GM23338 (cell line): ENCODE measurements at regions not wholly inside any gene's neighbourhood (a gene's known extent, or its start where the extent isn't known, plus 50 kb on each side); places are given as distances from the start of the nearest gene placed in this dataset.

Source experiments
- ATAC-seq: fragments of 200-7000 bp; cut with Tn5 transposase; 3 replicates; pipeline ENCODE4 v1.9.1; 2020
- DNase-seq: peaks from one replicate; pipeline ENCODE4 v3.0.0-alpha.2; 2015; ENCODE audit warnings: low spot score
- H2AFZ ChIP-seq: fragments of 200-600 bp; sonication (generic); 2 replicates; pipeline ENCODE4 v1.8.0; 2016; ENCODE audit warnings: antibody characterized with exemption, mild to moderate bottlenecking, moderate library complexity
- H3F3A ChIP-seq: fragments of 200-600 bp; sonication (generic); replicated peaks from 2 replicates; pipeline ENCODE4 v1.8.0; 2017; ENCODE audit warnings: antibody characterized with exemption, mixed run types, low read depth
- H3K27ac ChIP-seq: fragments of 200-600 bp; sonication (generic); 2 replicates; pipeline ENCODE4 v1.6.1; 2016; ENCODE audit warnings: low read depth
- H3K27me3 ChIP-seq: fragments of 200-600 bp; sonication (generic); 2 replicates; pipeline ENCODE4 v1.8.0; 2016; ENCODE audit warnings: mild to moderate bottlenecking, mixed run types, moderate library complexity; ENCODE audit not compliant: insufficient read depth
- H3K36me3 ChIP-seq: fragments of 200-600 bp; sonication (generic); 2 replicates; pipeline ENCODE4 v1.8.0; 2016; ENCODE audit warnings: mild to moderate bottlenecking; ENCODE audit not compliant: insufficient read depth
- H3K4me1 ChIP-seq: fragments of 200-600 bp; sonication (generic); 2 replicates; pipeline ENCODE4 v1.8.0; 2016; ENCODE audit warnings: mild to moderate bottlenecking, moderate library complexity; ENCODE audit not compliant: insufficient read depth
- H3K4me2 ChIP-seq: fragments of 200-600 bp; sonication (generic); 2 replicates; pipeline ENCODE4 v1.7.1; 2017; ENCODE audit warnings: mixed run types
- H3K4me3 ChIP-seq: fragments of 200-600 bp; sonication (generic); 2 replicates; pipeline ENCODE4 v1.6.1; 2016; ENCODE audit warnings: mixed run types
- H3K79me2 ChIP-seq: fragments of 200-600 bp; sonication (generic); replicated peaks from 2 replicates; pipeline ENCODE4 v1.8.0; 2017; ENCODE audit warnings: mild to moderate bottlenecking; ENCODE audit not compliant: insufficient read depth
- H3K9me2 ChIP-seq: fragments of 200-600 bp; sonication (generic); 2 replicates; pipeline ENCODE4 v1.8.0; 2017; ENCODE audit not compliant: insufficient read depth
- H4K20me1 ChIP-seq: fragments of 200-600 bp; sonication (generic); replicated peaks from 2 replicates; pipeline ENCODE4 v1.8.0; 2017; ENCODE audit warnings: mild to moderate bottlenecking; ENCODE audit not compliant: insufficient read depth
- H3K27ac Mint-ChIP-seq: 2 replicates; pipeline ENCODE4 v1.8.0; 2020; ENCODE audit warnings: inconsistent platforms, mild to moderate bottlenecking, moderate library complexity, mixed read lengths
- H3K27me3 Mint-ChIP-seq: 3 replicates; pipeline ENCODE4 v1.8.0; 2022; ENCODE audit warnings: low read depth, mild to moderate bottlenecking, moderate library complexity, mixed read lengths, inconsistent platforms; ENCODE audit not compliant: insufficient read depth, poor library complexity
- H3K36me3 Mint-ChIP-seq: 3 replicates; pipeline ENCODE4 v1.8.0; 2021; ENCODE audit warnings: low read depth, mild to moderate bottlenecking, inconsistent platforms, moderate library complexity, mixed read lengths
- H3K4me1 Mint-ChIP-seq: 3 replicates; pipeline ENCODE4 v1.8.0; 2020; ENCODE audit warnings: mild to moderate bottlenecking, inconsistent platforms, mixed read lengths
- H3K4me3 Mint-ChIP-seq: 3 replicates; pipeline ENCODE4 v1.8.0; 2021; ENCODE audit warnings: moderate library complexity, mild to moderate bottlenecking, inconsistent platforms, mixed read lengths
- H3K9me3 Mint-ChIP-seq: 3 replicates; pipeline ENCODE4 v1.8.0; 2020; ENCODE audit warnings: moderate library complexity, mild to moderate bottlenecking, inconsistent platforms, mixed read lengths
- CREB1 ChIP-seq: fragments of 250-450 bp; sonication (Bioruptor Pico); IDR thresholded peaks from 2 replicates; pipeline ENCODE4 v1.5.0; 2020; ENCODE audit warnings: low read depth, mild to moderate bottlenecking, moderate library complexity
- EZH2 ChIP-seq: fragments of 200-600 bp; sonication (generic); IDR thresholded peaks from one replicate; pipeline ENCODE4 v1.8.0; 2017; ENCODE audit warnings: antibody characterized with exemption, mild to moderate bottlenecking, low read depth; ENCODE audit not compliant: unreplicated experiment
- EZH2phosphoT487 ChIP-seq: fragments of 200-600 bp; sonication (generic); IDR thresholded peaks from one replicate; pipeline ENCODE4 v1.8.1; 2018; ENCODE audit warnings: antibody characterized with exemption; ENCODE audit not compliant: unreplicated experiment
- JUNB ChIP-seq: IDR thresholded peaks from one replicate; pipeline ENCODE4 v1.6.1; 2016; ENCODE audit warnings: antibody characterized with exemption; ENCODE audit not compliant: unreplicated experiment
- NANOG ChIP-seq: IDR thresholded peaks from 2 replicates; pipeline ENCODE4 v1.6.1; 2016; ENCODE audit warnings: antibody characterized with exemption, borderline replicate concordance
- POLR2AphosphoS5 ChIP-seq: IDR thresholded peaks from 2 replicates; pipeline ENCODE4 v1.6.1; 2016; ENCODE audit warnings: antibody characterized with exemption, low read depth
- STAT1 ChIP-seq: IDR thresholded peaks from one replicate; pipeline ENCODE4 v1.6.1; 2016; ENCODE audit warnings: antibody characterized with exemption; ENCODE audit not compliant: unreplicated experiment
- ZNF114 ChIP-seq: fragments of 250-450 bp; sonication (Bioruptor Pico); IDR thresholded peaks from 2 replicates; pipeline ENCODE4 v1.5.0; 2020; ENCODE audit warnings: mild to moderate bottlenecking, moderate library complexity
- ZNF331 ChIP-seq: fragments of 250-450 bp; sonication (Bioruptor Pico); IDR thresholded peaks from 2 replicates; pipeline ENCODE4 v1.5.0; 2020; ENCODE audit warnings: low read depth, mild to moderate bottlenecking, moderate library complexity
- TF ChIP-seq, protein P1 (sequence below): IDR thresholded peaks from 2 replicates; pipeline ENCODE4 v1.6.1; 2016; ENCODE audit warnings: antibody characterized with exemption
- TF ChIP-seq, protein P2 (sequence below): IDR thresholded peaks from one replicate; pipeline ENCODE4 v1.6.1; 2018; ENCODE audit warnings: antibody characterized with exemption; ENCODE audit not compliant: unreplicated experiment
- TF ChIP-seq, protein P3 (sequence below), 2 experiments: fragments of 200-600 bp in 1 of 2; sonication (generic) in 1 of 2; conservative IDR thresholded peaks; 2 replicates each; pipeline versions ENCODE4 v1.5.1 to v1.6.1; 2016 to 2017; ENCODE audit warnings: antibody characterized with exemption in 2 of 2, low read depth in 2 of 2, mild to moderate bottlenecking in 2 of 2, moderate library complexity in 1 of 2
- TF ChIP-seq, protein P4 (sequence below): fragments of 250-450 bp; sonication (Bioruptor Pico); IDR thresholded peaks from 2 replicates; pipeline ENCODE4 v1.5.0; 2020; ENCODE audit warnings: mild to moderate bottlenecking, moderate library complexity

DNA sequence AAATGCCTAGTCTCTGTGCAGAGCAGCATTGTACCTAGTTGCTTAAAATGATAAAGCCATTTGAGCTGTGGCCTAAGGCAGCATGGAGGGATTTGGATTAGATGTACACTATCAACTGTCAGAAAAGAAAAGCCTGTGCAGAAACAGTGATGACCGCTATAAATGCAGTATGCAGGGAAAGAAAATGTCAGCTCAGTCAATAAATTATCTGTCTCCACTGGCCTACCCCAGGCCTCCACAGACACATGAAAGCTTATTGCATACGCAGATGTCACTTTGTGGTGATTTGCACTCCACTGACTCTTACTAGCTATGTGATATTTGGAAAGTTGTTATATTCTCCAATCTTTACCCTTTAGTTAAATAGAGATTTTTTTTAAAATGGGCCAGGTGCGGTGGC lies 221.9 kb upstream of the OPRM1 start:
- H3K9me3 Mint-ChIP-seq, result peaks cover 8% of the 10 kb centered on the region; the same call in 2 of the 3 replicates
- Histone ChIP-seq H3K27ac (no peak overlapping the region), H3K79me2 (no peaks in the 10 kb centered on the region), H3K36me3 (no peaks in the 10 kb centered on the region), H3F3A (no peaks in the 10 kb centered on the region), H3K4me2 (no peak overlapping the region), H3K4me3 (no peak overlapping the region), H2AFZ (no peak overlapping the region), H4K20me1 (no peaks in the 10 kb centered on the region), H3K4me1 (no peaks in the 10 kb centered on the region), H3K9me2 (peaks cover 19% of the 10 kb centered on the region), H3K27me3 (no peaks in the 10 kb centered on the region)
- ATAC-seq (no peak), DNase-seq (no peak)
- TF ChIP-seq, protein P1, sequence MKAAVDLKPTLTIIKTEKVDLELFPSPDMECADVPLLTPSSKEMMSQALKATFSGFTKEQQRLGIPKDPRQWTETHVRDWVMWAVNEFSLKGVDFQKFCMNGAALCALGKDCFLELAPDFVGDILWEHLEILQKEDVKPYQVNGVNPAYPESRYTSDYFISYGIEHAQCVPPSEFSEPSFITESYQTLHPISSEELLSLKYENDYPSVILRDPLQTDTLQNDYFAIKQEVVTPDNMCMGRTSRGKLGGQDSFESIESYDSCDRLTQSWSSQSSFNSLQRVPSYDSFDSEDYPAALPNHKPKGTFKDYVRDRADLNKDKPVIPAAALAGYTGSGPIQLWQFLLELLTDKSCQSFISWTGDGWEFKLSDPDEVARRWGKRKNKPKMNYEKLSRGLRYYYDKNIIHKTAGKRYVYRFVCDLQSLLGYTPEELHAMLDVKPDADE, result no peak
- TF ChIP-seq EZH2phosphoT487 (no peak), CREB1 (no peak), ZNF114 (CRISPR knock-in tag) (no peak), JUNB (no peak), POLR2AphosphoS5 (no peak), NANOG (no peak), ZNF331 (CRISPR knock-in tag) (no peak), EZH2 (no peak), STAT1 (no peak)
- TF ChIP-seq, protein P2, sequence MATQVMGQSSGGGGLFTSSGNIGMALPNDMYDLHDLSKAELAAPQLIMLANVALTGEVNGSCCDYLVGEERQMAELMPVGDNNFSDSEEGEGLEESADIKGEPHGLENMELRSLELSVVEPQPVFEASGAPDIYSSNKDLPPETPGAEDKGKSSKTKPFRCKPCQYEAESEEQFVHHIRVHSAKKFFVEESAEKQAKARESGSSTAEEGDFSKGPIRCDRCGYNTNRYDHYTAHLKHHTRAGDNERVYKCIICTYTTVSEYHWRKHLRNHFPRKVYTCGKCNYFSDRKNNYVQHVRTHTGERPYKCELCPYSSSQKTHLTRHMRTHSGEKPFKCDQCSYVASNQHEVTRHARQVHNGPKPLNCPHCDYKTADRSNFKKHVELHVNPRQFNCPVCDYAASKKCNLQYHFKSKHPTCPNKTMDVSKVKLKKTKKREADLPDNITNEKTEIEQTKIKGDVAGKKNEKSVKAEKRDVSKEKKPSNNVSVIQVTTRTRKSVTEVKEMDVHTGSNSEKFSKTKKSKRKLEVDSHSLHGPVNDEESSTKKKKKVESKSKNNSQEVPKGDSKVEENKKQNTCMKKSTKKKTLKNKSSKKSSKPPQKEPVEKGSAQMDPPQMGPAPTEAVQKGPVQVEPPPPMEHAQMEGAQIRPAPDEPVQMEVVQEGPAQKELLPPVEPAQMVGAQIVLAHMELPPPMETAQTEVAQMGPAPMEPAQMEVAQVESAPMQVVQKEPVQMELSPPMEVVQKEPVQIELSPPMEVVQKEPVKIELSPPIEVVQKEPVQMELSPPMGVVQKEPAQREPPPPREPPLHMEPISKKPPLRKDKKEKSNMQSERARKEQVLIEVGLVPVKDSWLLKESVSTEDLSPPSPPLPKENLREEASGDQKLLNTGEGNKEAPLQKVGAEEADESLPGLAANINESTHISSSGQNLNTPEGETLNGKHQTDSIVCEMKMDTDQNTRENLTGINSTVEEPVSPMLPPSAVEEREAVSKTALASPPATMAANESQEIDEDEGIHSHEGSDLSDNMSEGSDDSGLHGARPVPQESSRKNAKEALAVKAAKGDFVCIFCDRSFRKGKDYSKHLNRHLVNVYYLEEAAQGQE, result no peak
- TF ChIP-seq, protein P3, sequence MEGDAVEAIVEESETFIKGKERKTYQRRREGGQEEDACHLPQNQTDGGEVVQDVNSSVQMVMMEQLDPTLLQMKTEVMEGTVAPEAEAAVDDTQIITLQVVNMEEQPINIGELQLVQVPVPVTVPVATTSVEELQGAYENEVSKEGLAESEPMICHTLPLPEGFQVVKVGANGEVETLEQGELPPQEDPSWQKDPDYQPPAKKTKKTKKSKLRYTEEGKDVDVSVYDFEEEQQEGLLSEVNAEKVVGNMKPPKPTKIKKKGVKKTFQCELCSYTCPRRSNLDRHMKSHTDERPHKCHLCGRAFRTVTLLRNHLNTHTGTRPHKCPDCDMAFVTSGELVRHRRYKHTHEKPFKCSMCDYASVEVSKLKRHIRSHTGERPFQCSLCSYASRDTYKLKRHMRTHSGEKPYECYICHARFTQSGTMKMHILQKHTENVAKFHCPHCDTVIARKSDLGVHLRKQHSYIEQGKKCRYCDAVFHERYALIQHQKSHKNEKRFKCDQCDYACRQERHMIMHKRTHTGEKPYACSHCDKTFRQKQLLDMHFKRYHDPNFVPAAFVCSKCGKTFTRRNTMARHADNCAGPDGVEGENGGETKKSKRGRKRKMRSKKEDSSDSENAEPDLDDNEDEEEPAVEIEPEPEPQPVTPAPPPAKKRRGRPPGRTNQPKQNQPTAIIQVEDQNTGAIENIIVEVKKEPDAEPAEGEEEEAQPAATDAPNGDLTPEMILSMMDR (conservative IDR thresholded peaks at IDR 0.05; ENCODE audit: low read depth in 2 of 2), result no peak
- TF ChIP-seq, protein P4, sequence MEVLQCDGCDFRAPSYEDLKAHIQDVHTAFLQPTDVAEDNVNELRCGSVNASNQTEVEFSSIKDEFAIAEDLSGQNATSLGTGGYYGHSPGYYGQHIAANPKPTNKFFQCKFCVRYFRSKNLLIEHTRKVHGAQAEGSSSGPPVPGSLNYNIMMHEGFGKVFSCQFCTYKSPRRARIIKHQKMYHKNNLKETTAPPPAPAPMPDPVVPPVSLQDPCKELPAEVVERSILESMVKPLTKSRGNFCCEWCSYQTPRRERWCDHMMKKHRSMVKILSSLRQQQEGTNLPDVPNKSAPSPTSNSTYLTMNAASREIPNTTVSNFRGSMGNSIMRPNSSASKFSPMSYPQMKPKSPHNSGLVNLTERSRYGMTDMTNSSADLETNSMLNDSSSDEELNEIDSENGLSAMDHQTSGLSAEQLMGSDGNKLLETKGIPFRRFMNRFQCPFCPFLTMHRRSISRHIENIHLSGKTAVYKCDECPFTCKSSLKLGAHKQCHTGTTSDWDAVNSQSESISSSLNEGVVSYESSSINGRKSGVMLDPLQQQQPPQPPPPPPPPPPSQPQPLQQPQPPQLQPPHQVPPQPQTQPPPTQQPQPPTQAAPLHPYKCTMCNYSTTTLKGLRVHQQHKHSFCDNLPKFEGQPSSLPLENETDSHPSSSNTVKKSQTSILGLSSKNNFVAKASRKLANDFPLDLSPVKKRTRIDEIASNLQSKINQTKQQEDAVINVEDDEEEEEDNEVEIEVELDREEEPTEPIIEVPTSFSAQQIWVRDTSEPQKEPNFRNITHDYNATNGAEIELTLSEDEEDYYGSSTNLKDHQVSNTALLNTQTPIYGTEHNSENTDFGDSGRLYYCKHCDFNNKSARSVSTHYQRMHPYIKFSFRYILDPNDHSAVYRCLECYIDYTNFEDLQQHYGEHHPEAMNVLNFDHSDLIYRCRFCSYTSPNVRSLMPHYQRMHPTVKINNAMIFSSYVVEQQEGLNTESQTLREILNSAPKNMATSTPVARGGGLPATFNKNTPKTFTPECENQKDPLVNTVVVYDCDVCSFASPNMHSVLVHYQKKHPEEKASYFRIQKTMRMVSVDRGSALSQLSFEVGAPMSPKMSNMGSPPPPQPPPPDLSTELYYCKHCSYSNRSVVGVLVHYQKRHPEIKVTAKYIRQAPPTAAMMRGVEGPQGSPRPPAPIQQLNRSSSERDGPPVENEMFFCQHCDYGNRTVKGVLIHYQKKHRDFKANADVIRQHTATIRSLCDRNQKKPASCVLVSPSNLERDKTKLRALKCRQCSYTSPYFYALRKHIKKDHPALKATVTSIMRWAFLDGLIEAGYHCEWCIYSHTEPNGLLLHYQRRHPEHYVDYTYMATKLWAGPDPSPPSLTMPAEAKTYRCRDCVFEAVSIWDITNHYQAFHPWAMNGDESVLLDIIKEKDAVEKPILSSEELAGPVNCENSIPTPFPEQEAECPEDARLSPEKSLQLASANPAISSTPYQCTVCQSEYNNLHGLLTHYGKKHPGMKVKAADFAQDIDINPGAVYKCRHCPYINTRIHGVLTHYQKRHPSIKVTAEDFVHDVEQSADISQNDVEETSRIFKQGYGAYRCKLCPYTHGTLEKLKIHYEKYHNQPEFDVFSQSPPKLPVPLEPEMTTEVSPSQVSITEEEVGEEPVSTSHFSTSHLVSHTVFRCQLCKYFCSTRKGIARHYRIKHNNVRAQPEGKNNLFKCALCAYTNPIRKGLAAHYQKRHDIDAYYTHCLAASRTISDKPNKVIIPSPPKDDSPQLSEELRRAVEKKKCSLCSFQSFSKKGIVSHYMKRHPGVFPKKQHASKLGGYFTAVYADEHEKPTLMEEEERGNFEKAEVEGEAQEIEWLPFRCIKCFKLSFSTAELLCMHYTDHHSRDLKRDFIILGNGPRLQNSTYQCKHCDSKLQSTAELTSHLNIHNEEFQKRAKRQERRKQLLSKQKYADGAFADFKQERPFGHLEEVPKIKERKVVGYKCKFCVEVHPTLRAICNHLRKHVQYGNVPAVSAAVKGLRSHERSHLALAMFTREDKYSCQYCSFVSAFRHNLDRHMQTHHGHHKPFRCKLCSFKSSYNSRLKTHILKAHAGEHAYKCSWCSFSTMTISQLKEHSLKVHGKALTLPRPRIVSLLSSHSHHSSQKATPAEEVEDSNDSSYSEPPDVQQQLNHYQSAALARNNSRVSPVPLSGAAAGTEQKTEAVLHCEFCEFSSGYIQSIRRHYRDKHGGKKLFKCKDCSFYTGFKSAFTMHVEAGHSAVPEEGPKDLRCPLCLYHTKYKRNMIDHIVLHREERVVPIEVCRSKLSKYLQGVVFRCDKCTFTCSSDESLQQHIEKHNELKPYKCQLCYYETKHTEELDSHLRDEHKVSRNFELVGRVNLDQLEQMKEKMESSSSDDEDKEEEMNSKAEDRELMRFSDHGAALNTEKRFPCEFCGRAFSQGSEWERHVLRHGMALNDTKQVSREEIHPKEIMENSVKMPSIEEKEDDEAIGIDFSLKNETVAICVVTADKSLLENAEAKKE (CRISPR knock-in tag), result no peak
- no peak overlapping the region for H3K27ac Mint-ChIP-seq
- peaks cover 10% of the 10 kb centered on the region for H3K36me3 Mint-ChIP-seq
- no peak overlapping the region for H3K4me3 Mint-ChIP-seq
- H3K27me3 Mint-ChIP-seq, result peaks cover 1% of the 10 kb centered on the region
- H3K4me1 Mint-ChIP-seq, result no peaks in the 10 kb centered on the region
